PC-9 (cell line): ENCODE measurements at regions not wholly inside any gene's neighbourhood (a gene's known extent, or its start where the extent isn't known, plus 50 kb on each side); places are given as distances from the start of the nearest gene placed in this dataset.
"Not testable (repeated sequence)": the region's sequence is repeated elsewhere in the genome, so short reads cannot be mapped to it uniquely, and the experiment has no call there.

Experiments used
- BruUV-seq: library from RNA; stranded (reverse); fragments of 400-500 nt; replicated peaks from 2 replicates; lab custom pipeline; 2021; lab: Mats Ljungman, UMichigan
- CTCF ChIA-PET: fragments of 300-600 bp; sonication (Branson Sonifier 250); formaldehyde crosslinking; loops from one replicate; lab custom pipeline; 2022; ENCODE audit warnings: antibody characterized with exemption; lab: Charles Lee
- POLR2A ChIA-PET: fragments of 300-600 bp; sonication (Branson Sonifier 250); formaldehyde crosslinking; loops from one replicate; lab custom pipeline; 2022; ENCODE audit warnings: antibody characterized with exemption; ENCODE audit not compliant: unreplicated experiment; lab: Charles Lee
- DNase-seq, 2 experiments: peaks; one replicate each; pipeline versions ENCODE4 v3.0.0 to v3.0.0-alpha.2; 2015 to 2022; ENCODE audit warnings: mixed read lengths in 1 of 2
- H2AFZ ChIP-seq: fragments of 200-600 bp; sonication (generic); 2 replicates; pipeline ENCODE4 v1.8.1; 2017; ENCODE audit warnings: antibody characterized with exemption
- H3F3A ChIP-seq: fragments of 200-600 bp; sonication (generic); 2 replicates; pipeline ENCODE4 v1.8.1; 2017; ENCODE audit warnings: antibody characterized with exemption, mild to moderate bottlenecking, low read depth; ENCODE audit not compliant: insufficient read depth
- H3K27ac ChIP-seq: fragments of 200-600 bp; sonication (generic); 2 replicates; pipeline ENCODE4 v1.6.1; 2016; ENCODE audit warnings: mixed run types
- H3K27me3 ChIP-seq: fragments of 200-600 bp; sonication (generic); 2 replicates; pipeline ENCODE4 v1.6.1; 2016; ENCODE audit warnings: low read depth, mixed run types; ENCODE audit not compliant: insufficient read depth
- H3K36me3 ChIP-seq: fragments of 200-600 bp; sonication (generic); 2 replicates; pipeline ENCODE4 v1.6.1; 2016; ENCODE audit warnings: low read depth, mixed run types
- H3K4me1 ChIP-seq: fragments of 200-600 bp; sonication (generic); replicated peaks from 2 replicates; pipeline ENCODE4 v1.6.1; 2016; ENCODE audit warnings: mixed run types; ENCODE audit not compliant: insufficient read depth
- H3K4me2 ChIP-seq: fragments of 200-600 bp; sonication (generic); 2 replicates; pipeline ENCODE4 v1.6.1; 2017; ENCODE audit warnings: mixed run types
- H3K4me3 ChIP-seq: fragments of 200-600 bp; sonication (generic); 2 replicates; pipeline ENCODE4 v1.6.1; 2016; ENCODE audit warnings: mixed run types
- H3K79me2 ChIP-seq: fragments of 200-600 bp; sonication (generic); 2 replicates; pipeline ENCODE4 v1.6.1; 2017; ENCODE audit warnings: low read depth, mixed run types
- H3K9me2 ChIP-seq: fragments of 200-600 bp; sonication (generic); 2 replicates; pipeline ENCODE4 v1.8.1; 2017; ENCODE audit warnings: mild to moderate bottlenecking; ENCODE audit not compliant: insufficient read depth
- H3K9me3 ChIP-seq: fragments of 200-600 bp; sonication (generic); 2 replicates; pipeline ENCODE4 v1.8.1; 2016; ENCODE audit warnings: low read depth; ENCODE audit not compliant: insufficient read depth
- H4K20me1 ChIP-seq: fragments of 200-600 bp; sonication (generic); 2 replicates; pipeline ENCODE4 v1.8.1; 2017; ENCODE audit not compliant: insufficient read depth
- CTCF ChIP-seq: fragments of 200-600 bp; sonication (generic); conservative IDR thresholded peaks from 2 replicates; pipeline ENCODE4 v1.6.1; 2017; ENCODE audit warnings: mixed run types, antibody characterized with exemption, mild to moderate bottlenecking, moderate library complexity
- EZH2 ChIP-seq: fragments of 200-600 bp; sonication (generic); IDR thresholded peaks from 2 replicates; pipeline ENCODE4 v1.8.0; 2017; ENCODE audit warnings: antibody characterized with exemption, low read depth
- intact Hi-C: fragments of 100-400 bp; cut with micrococcal nuclease; formaldehyde crosslinking; loops from one replicate; pipeline ENCODE4 v1.10.0; 2022; ENCODE audit not compliant: unreplicated experiment

GRCh38 chr13:81874253-81874652 lies 1533.3 kb upstream of the SPRY2 start:
- intact Hi-C loops: no loop called here
- DNase-seq: no peak
- Histone ChIP-seq H3K79me2 (no peaks in the 10 kb centered on the region), H2AFZ (no peak overlapping the region), H3K4me1 (no peaks in the 10 kb centered on the region), H3K9me2 (no peaks in the 10 kb centered on the region), H3K9me3 (no peaks in the 10 kb centered on the region), H3K27me3 (no peaks in the 10 kb centered on the region), H3K27ac (no peak overlapping the region), H3K4me3 (no peak overlapping the region), H3K4me2 (no peak overlapping the region), H3K36me3 (no peaks in the 10 kb centered on the region), H4K20me1 (no peaks in the 10 kb centered on the region), H3F3A (no peaks in the 10 kb centered on the region)
- ChIA-PET CTCF (no interaction called here), POLR2A (no interaction called here)
- BruUV-seq: no TSS peak
- TF ChIP-seq EZH2 (no peak), CTCF (no peak)

DNA sequence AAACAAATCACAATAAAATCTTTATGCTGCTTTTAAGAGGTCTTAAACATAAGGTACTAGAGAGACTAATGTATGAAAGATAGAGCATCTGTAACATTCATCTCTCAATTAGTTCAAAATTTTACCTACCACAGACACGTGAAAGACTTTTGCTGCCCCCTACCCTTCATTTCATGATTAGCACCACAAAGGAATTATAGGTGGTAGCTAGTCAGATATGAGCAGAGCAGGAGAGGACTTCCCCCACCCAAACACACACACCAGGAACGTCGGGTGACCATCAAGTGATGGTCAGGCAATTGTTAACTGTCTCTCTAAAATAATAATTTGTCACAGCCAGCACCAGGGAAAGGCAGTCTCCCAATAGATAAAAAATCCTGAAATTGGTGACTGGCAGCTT lies 1531.7 kb upstream of the SPRY2 start:
- no TSS peak for BruUV-seq
- H3K27ac ChIP-seq: no peak overlapping the region
- no peaks in the 10 kb centered on the region for H3K79me2 ChIP-seq
- no peaks in the 10 kb centered on the region for H3K27me3 ChIP-seq
- H3K9me2 ChIP-seq: no peaks in the 10 kb centered on the region
- H3K36me3 ChIP-seq: no peaks in the 10 kb centered on the region
- no peak overlapping the region for H3K4me3 ChIP-seq
- ChIA-PET CTCF (no interaction called here), POLR2A (no interaction called here)
- intact Hi-C loops: loop anchor here (2.0 kb wide), 1 partner anchor 702 kb away; no protein-coding TSS in a partner anchor
- no peaks in the 10 kb centered on the region for H4K20me1 ChIP-seq
- no peaks in the 10 kb centered on the region for H3F3A ChIP-seq
- no peaks in the 10 kb centered on the region for H3K9me3 ChIP-seq
- no peak overlapping the region for H2AFZ ChIP-seq
- DNase-seq: peak in 1 of 2 experiments; percentile 3
- no peaks in the 10 kb centered on the region for H3K4me1 ChIP-seq
- H3K4me2 ChIP-seq: no peak overlapping the region
- TF ChIP-seq CTCF (peak; percentile 51), EZH2 (no peak)

DNA sequence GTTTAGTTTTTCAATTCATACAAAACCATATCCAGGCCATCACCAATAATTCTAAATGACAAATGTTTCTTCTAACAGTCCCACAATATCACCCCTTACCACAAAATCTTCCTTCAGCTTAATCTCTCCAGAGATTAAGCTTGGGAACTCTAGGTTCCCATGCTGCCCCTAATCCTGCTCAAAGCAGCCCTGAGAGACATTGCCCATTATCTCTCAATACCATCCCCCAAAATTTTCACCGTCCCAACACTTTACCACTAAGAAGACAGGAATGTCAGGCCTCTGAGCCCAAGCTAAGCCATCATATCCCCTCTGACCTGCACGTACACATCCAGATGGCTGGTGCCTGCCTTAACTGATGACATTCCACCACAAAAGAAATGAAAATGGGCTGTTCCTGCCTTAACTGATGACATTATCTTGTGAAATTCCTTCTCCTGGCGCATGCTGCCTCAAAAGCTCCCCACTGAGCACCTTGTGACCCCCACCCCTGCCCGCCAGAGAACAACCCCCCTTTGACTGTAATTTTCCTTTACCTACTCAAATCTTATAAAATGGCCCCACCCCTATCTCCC lies 1530.9 kb upstream of the SPRY2 start:
- H4K20me1 ChIP-seq, H3K36me3 ChIP-seq, H3K9me3 ChIP-seq, H3K4me3 ChIP-seq, CTCF ChIA-PET, H3K9me2 ChIP-seq, BruUV-seq, H3K27ac ChIP-seq, H3K27me3 ChIP-seq, H3K4me2 ChIP-seq, POLR2A ChIA-PET, H2AFZ ChIP-seq, DNase-seq, H3K4me1 ChIP-seq, H3K79me2 ChIP-seq, H3F3A ChIP-seq: not testable (repeated sequence)
- intact Hi-C loops: loop anchor here (2.0 kb wide), 1 partner anchor 701 kb away; no protein-coding TSS in a partner anchor

DNA sequence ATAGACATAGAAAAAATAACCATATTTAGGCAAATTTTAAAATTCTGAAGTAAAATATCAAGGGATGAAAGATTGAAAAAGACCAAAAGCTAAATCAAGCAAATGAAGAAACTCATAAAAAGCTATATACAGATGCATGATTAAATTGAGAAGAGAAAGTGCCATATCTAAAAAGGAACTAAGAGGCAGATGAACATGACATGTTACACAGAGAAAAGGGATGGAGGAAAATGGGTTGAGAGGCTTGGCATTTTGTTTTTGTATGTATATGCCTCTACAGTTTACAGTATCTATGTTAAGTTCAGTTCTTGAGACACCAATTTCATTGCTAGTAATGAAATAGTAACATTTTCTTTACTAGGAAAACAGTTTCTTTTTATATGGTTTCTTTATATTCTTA lies 1507.4 kb upstream of the SPRY2 start:
- Histone ChIP-seq H3K79me2 (no peaks in the 10 kb centered on the region), H3K4me2 (no peak overlapping the region), H3K4me1 (no peaks in the 10 kb centered on the region), H3K9me2 (no peaks in the 10 kb centered on the region), H3K27ac (no peak overlapping the region), H3K36me3 (no peaks in the 10 kb centered on the region), H3K9me3 (no peaks in the 10 kb centered on the region), H3F3A (no peaks in the 10 kb centered on the region), H2AFZ (no peak overlapping the region), H4K20me1 (no peaks in the 10 kb centered on the region), H3K4me3 (no peak overlapping the region), H3K27me3 (no peaks in the 10 kb centered on the region)
- BruUV-seq: no TSS peak
- CTCF ChIA-PET: no interaction called here
- no peak for DNase-seq
- TF ChIP-seq EZH2 (no peak), CTCF (no peak)
- intact Hi-C loops: no loop called here
- POLR2A ChIA-PET: no interaction called here
